HG03060 (cell line): ENCODE measurements at regions not wholly inside any gene's neighbourhood (a gene's known extent, or its start where the extent isn't known, plus 50 kb on each side); places are given as distances from the start of the nearest gene placed in this dataset.

ENCODE experiments used
- ATAC-seq: cut with Tn5 transposase; IDR thresholded peaks from one replicate; pipeline ENCODE4 v1.9.1; 2021; ENCODE audit warnings: low read depth, moderate number of reproducible peaks; ENCODE audit not compliant: unreplicated experiment

DNA sequence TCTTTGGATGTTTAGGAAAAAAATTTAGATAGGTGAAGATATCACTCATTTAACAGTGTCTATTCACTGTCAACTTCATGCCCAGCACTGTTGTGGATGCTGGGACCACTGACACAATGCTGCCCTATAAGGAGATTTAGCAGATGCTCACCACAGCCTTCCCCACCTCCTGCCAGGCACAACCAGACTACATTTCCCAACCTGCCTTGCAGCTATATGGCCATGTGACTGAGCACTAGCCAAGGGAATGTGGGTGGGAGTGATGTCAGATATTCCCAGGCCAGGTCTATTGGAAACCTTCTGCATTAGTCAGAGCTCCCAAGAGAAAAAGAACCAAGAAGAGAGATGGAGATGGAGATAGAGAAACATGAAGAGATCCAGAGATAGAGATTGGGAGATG is 302.6 kb upstream of the TAS2R1 start:
- no peak for ATAC-seq

- ATAC-seq = no peak
Measured at GRCh38 chr5:9930156-9930555, 300.0 kb upstream of the TAS2R1 start.

DNA sequence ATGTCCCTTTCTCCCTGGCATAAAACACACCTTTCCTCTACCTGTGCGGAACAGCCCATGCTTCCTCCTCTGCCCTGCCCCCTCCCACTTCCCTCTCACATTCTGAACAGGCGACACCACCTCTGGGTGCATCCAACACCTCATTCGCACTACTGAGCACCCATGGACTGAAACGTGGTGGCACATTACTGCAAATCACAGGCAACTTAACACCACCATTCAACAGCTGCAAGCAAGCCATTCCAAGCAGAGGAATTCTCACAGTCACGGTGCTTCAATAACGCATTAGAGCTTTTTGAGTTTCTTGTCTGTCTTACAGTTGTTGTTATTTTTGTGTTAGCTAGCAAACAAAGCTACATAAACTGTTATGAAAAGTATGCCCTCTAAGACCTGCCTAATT is 298.2 kb upstream of the TAS2R1 start:
- no peak for ATAC-seq

- ATAC-seq = no peak
Measured at GRCh38 chr5:9927521-9927997, 297.4 kb upstream of the TAS2R1 start.

- no peak for ATAC-seq
Measured at GRCh38 chr5:9927106-9927505, 297.0 kb upstream of the TAS2R1 start.

DNA sequence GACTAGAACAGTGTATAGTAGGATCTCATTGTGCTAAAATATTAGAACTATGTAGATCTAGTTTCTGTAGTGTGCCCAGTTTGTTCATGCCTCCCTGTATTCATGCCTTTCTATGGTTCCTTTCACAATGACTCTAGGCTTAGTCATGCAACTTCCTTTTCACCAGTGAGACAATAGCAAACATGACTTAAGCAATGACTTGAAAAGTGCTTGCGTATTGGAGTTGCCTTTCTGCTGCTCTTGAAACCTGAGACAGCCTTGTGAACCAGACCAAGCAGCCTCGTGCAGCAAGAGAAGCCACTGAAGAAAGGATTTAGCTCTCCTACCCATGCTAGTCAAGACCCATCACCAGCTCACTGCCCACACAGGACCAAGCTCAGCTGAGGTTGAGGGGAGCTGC is 294.5 kb upstream of the TAS2R1 start:
- ATAC-seq = peak; percentile 96

DNA sequence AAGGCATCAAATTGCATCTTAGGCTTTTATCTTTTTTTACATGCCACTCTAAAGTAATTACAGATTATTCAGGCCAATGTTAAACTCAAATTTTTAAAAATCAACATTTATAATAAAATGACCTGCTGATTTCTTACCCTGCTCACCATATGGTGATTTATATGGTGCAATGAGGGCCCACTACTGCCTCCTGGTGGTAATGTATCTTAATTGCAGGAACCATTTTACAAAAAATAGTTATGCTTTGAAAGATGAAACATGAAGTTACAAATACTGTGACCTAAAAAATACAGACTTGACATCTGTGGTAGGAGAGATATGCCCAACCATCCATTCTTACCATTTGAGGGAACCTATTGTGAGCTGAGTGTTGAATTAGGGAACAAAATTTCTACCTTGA is 292.6 kb upstream of the TAS2R1 start:
- no peak for ATAC-seq

- ATAC-seq = no peak
Measured at GRCh38 chr5:9920697-9921096, 290.5 kb upstream of the TAS2R1 start.

DNA sequence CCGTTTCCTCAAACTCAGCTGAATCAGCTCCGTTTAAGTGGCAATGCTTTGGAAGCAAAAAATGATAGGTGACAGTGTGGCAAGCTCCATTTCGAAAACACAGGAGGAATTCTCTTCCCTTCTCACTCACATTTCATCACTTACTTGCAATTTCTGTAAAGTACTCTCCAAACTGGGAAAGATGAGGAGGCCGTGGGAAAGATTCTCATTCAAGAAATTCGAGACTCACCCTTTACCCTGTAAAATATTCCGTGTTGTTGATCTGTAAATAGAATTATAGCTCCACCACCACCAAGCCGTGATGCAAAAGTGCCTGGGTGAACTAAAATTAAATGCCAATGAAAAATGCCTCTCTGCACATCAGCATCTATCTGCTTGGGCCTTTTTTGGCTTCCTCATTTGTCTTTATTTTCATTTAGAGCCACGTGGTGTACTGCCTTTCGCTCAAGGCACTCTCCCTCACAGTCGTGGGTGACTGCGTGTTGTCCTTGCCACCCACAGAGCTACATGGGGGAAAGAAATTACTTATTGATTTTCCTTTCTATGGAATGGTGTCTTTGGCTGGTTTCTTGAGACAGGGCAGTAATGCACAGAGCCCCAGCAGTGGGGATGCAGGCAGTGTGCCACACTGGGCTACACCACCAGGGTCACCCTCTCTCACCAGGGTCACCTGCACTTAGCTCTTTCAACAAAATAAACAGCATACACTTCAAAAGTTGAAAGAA is 289.3 kb upstream of the TAS2R1 start:
- ATAC-seq = no peak

GRCh38 chr5:9905661-9906060 is 275.5 kb upstream of the TAS2R1 start:
- no peak for ATAC-seq

DNA sequence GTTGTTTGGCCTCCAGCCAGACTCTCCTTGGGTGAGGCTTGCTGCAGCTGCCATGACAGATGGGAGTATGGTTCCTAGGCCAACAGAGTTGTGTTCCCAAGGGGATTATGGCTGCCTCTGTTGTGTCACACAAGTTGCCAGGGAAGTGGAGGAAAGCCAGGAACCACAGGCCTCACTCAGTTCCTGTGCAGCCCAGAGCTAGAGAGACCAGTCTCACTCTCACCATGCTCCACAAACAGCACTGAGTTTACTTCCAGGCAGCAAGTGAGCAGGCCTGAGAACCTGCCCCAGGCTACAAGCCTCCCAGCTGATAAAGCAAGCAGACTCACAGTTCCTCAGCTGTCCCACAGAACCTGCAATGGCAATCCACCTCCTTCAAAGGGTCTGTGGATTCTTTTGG is 273.6 kb upstream of the TAS2R1 start:
- no peak for ATAC-seq

- ATAC-seq = no peak
Measured at GRCh38 chr5:9898319-9898718, 268.2 kb upstream of the TAS2R1 start.

DNA sequence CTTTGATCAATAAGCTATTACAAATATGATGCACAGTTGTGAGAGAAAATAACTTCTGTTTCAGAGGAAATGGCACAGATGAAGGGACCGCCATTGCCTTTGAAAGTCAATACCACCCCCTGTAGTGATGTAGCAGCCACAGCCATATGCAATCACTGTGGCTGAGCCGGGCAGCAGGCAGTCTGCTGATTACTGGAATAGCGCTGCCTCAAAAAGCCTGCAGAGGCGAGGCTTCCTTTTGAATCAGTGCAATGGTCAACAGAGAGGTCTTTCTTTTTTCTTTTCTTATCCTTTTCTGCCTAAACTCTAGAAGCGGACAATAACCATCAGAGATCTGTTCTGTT is 265.1 kb upstream of the TAS2R1 start:
- no peak for ATAC-seq

DNA sequence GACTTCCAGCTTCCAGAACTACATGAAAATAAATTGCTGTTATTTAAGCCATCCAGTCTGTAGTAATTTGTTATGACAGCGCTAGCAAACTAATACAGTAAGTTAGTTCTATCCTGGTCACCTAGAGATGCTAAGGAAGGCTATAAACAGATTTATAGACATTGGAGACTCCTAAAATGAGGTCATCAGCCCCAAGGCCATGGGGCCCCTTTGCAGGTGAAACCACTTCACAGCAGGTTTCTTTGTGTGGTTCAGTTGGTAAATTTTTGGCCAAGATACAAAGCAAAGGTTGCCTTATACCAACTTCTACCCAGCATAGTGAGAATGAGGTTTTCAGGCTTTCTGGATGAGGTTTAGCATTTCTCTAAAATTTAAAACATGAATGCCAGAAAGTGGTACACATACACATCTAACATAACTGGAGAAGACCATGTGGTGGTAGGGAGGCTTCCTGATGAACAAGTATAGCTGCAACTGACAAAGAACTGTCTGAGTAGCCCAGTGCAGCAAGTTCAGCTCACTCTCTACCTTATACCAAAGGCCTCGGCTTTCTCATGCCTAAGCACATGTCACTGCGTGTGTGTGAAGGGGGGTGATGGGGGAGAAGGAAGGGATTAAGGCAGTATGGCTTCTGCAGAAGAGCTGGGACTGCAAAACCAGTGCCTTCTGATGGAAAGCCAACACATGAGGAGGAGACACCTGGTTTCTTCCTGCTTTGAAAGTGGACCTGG is 264.6 kb upstream of the TAS2R1 start:
- no peak for ATAC-seq

DNA sequence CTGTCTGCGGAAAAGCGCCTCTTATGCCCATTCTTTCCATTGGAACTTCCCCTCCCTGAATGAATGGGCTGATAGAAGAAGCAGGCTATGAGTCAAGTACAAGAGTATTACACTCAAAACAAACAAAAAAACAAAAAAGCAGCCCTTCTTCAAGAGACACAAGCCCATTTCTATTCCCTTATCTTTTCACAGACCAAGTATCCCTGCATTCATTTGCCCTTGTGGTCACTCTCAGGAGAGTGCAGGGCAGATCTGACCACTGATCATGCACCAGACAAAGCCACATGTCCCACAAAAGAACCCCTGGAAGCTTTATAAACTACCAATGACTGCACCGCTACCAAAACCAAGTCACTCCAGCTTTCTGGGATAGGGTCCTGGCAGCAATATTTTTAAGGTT is 262.5 kb upstream of the TAS2R1 start:
- ATAC-seq = no peak

DNA sequence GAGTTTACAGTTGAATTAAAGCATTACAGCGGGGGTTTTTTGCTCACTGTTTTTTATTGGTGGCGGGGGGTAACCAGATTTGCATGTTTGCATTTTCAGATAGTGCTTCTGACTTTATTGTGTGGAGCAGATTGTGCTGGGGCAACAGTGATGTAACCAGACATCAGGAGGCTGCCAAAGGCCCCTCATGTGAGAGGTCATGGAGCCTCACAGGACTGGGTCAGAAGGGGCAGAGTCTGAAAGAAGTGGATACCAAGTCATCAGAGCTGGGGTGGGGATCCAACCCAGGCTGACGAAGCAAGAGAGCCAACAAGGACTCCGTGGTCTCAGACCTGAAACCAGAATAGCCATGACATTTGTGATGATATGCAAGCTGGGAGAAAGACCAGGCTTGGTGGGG is 259.4 kb upstream of the TAS2R1 start:
- ATAC-seq = no peak

- no peak for ATAC-seq
Measured at GRCh38 chr5:9888501-9888901, 258.4 kb upstream of the TAS2R1 start.

DNA sequence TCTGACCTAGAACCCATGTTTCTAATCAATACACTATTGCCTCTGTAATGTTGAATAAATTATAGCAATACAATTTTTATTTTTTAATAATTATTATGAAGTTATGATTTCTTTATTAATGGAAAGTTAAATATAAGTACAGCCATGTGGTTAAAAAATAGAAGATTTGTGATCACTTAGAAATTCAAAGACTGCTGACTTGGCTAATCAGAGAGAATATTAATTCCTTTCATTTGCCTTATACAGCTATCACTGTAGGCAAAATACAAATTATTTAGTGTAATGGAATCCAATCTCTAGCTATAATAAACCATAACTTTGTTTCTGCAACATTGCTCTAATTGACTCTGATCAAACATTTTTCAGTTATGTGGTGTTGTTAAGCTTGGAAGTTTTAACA is 255.0 kb upstream of the TAS2R1 start:
- ATAC-seq = no peak

DNA sequence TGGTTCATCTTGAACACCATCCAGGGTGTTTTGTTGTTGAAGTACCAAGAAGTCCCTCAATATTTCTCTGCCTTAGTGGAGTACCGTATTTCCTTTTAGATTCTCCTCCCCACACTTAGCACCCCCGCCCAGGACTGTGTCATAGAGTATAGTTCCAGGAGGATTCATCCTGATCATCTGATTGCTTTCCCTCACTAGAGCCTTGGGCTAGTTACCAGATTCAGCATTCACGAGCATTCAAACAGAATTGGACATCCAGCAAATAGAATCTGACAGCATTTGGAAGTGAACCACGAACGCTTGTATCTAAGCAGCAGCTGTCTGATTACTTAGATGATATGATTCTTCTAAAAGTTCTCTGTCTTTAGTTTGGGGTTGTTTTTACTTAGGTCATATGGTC is 248.1 kb upstream of the TAS2R1 start:
- ATAC-seq = no peak

DNA sequence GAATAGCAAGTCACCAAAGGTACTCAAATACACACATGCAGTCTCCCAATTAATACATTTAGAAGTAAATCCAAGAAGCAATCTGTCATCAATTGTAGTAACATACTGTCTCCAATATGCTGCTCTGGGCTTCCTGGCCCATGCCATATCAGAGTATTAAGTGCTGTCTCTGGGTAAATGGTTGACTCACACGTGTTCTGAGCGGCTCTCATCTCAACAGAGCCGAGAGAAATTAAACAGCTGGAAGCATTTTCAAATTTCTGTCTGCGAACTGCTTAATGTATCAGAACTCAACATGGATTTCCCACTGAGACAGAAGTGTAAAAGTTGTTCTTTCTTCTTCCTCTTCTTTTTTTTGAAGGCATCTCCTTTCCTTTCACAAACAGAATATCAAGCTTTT is 247.3 kb upstream of the TAS2R1 start:
- no peak for ATAC-seq

DNA sequence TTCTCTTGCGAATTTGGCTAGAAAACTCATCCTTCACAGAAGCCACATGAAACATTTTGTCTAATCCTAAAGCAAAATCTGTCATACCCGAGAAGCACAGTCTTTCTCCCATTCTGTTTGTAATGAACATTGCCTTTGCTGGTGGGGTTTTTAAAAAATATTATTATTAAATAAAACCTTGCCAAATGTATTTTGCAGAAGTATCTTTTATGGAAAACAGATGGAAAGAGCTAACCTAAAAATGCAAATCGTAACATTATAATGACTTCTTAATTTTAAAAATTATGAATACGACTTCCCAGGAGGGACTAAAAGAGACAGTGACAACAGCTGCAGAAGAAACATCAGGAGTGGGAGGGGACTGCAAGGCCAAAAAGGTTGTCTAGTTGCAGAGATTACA is 246.3 kb upstream of the TAS2R1 start:
- no peak for ATAC-seq

- ATAC-seq = no peak
Measured at GRCh38 chr5:9869616-9870288, 239.6 kb upstream of the TAS2R1 start.
